ENCODE measurements at regions not wholly inside any gene's neighbourhood (a gene's known extent, or its start where the extent isn't known, plus 50 kb on each side); places are given as distances from the start of the nearest gene placed in this dataset.
A peak's percentile ranks its signal among the peaks of the same experiment; 100 is the strongest.

DNA sequence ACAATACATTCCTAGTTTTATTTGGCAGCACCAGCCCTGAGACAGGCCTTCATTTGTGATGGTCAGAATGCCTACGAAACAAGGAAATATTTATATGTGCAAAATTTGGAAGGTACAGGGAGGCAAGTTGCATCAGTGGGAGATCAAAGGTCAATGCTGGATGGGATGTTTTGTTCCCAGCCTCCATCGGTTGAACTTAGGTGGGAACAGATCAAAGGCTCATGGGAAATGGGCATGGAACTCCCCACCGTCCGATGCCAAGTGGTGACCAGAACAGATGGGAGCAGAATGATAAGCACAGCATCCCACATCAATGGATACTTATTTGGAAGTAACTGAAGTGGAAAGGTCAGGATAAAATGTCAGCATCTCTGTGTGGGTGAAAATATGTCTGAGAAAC lies 177.7 kb upstream of the TNFAIP3 start:
- no peak for TF ChIP-seq CTCF (conservative IDR thresholded peaks at IDR 0.05; ENCODE audit: low read length)
- DNase-seq (ENCODE audit: low read depth): no peak
- H3K4me3 ChIP-seq (ENCODE audit: low read length): no peak overlapping the region

DNA sequence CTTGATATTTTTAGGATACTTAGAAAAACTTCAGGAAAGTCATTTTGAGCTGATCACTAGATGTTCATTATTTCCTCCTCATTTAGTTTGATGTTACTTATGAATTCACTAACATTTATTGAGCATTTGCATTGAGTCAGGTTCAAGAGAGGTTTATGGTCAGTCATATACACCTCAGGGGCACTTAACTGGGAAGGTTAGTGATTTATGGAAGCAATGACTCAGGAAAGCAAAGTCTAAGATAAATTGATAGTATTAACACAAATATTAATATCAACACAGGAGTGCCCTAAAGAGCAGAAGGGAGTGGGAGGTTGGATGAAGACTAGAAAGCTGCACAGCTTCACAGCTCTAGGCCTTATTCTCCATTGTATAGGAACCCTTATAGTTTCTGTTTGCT lies 177.0 kb upstream of the TNFAIP3 start:
- no peak for TF ChIP-seq CTCF (conservative IDR thresholded peaks at IDR 0.05; ENCODE audit: low read length)
- DNase-seq (ENCODE audit: low read depth): no peak
- H3K4me3 ChIP-seq (ENCODE audit: low read length): no peak overlapping the region

DNA sequence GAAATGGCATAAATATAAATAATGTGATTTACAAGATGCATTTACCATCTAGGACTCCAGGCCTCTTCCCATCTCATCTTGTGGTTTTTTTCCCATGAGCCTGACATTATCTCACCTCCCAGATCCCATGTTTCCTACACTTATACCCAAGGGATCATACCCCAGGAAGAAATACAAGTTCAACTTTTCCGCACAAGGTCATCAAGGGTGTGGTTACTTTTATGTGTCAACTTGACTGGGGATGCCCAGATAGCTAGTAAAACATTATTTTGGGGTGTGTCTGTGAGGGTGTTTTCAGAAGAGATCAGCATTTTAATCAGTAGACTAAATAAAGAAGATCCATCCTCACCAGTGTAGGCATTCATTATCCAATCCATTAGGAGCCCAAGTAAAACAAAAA lies 176.3 kb upstream of the TNFAIP3 start:
- no peak overlapping the region for H3K4me3 ChIP-seq (ENCODE audit: low read length)
- no peak for TF ChIP-seq CTCF (conservative IDR thresholded peaks at IDR 0.05; ENCODE audit: low read length)
- no peak for DNase-seq (ENCODE audit: low read depth)

- no peak overlapping the region for H3K4me3 ChIP-seq (ENCODE audit: low read length)
- TF ChIP-seq CTCF (conservative IDR thresholded peaks at IDR 0.05; ENCODE audit: low read length): no peak
- no peak for DNase-seq (ENCODE audit: low read depth)
Measured at GRCh38 chr6:137692308-137692707, 174.8 kb upstream of the TNFAIP3 start.

DNA sequence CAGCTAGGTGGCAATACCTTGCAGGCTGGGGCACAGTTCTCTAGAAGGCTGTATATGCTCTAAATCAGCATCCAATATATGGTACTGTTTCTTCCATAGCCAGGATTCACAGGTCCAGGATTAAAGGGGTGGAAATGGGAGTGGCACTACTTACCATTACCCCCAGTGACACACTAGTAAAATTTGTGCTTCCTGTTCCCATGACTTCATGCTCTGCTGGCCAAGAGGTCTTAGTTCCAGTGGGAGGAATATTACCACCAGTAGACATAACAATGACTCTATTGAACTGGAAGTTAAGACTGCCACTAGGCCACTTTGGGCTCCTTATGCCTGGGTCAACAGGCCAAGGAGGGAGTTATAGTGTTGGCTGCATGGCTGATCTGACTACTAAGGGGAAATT lies 174.3 kb upstream of the TNFAIP3 start:
- peak; percentile 40 for DNase-seq (ENCODE audit: low read depth)
- no peak for TF ChIP-seq CTCF (conservative IDR thresholded peaks at IDR 0.05; ENCODE audit: low read length)

GRCh38 chr6:137693711-137694110 lies 173.3 kb upstream of the TNFAIP3 start:
- no peak for TF ChIP-seq CTCF (conservative IDR thresholded peaks at IDR 0.05; ENCODE audit: low read length)
- no peak overlapping the region for H3K4me3 ChIP-seq (ENCODE audit: low read length)
- no peak for DNase-seq (ENCODE audit: low read depth)

More for the DNA sequence above, 174.3 kb upstream of the TNFAIP3 start:
- no peak overlapping the region for H3K4me3 ChIP-seq (ENCODE audit: low read length)

- H3K4me3 ChIP-seq (ENCODE audit: low read length): no peak overlapping the region
- TF ChIP-seq CTCF (conservative IDR thresholded peaks at IDR 0.05; ENCODE audit: low read length): no peak
- DNase-seq (ENCODE audit: low read depth): no peak
Measured at GRCh38 chr6:137696765-137697164, 170.3 kb upstream of the TNFAIP3 start.

All from AG10803 (cell line).